ENCODE measurements at regions not wholly inside any gene's neighbourhood (a gene's known extent, or its start where the extent isn't known, plus 50 kb on each side); places are given as distances from the start of the nearest gene placed in this dataset.

- TF ChIP-seq, protein P1, sequence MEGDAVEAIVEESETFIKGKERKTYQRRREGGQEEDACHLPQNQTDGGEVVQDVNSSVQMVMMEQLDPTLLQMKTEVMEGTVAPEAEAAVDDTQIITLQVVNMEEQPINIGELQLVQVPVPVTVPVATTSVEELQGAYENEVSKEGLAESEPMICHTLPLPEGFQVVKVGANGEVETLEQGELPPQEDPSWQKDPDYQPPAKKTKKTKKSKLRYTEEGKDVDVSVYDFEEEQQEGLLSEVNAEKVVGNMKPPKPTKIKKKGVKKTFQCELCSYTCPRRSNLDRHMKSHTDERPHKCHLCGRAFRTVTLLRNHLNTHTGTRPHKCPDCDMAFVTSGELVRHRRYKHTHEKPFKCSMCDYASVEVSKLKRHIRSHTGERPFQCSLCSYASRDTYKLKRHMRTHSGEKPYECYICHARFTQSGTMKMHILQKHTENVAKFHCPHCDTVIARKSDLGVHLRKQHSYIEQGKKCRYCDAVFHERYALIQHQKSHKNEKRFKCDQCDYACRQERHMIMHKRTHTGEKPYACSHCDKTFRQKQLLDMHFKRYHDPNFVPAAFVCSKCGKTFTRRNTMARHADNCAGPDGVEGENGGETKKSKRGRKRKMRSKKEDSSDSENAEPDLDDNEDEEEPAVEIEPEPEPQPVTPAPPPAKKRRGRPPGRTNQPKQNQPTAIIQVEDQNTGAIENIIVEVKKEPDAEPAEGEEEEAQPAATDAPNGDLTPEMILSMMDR (IDR thresholded peaks at IDR 0.05; ENCODE audit: low read depth, low read length) = no peak
- TF ChIP-seq EZH2phosphoT487 (IDR thresholded peaks at IDR 0.05; ENCODE audit: low read depth) = no peak
Measured at GRCh38 chr6:104531646-104532045, 328.1 kb downstream of the HACE1 start.
